Transverse colon (tissue), 4 donors: ENCODE measurements at regions not wholly inside any gene's neighbourhood (a gene's known extent, or its start where the extent isn't known, plus 50 kb on each side); places are given as distances from the start of the nearest gene placed in this dataset.

Experiments
- DNase-seq: peaks from one replicate; pipeline ENCODE4 v3.0.0-alpha.2; 2019
- H3K27ac ChIP-seq, 4 donors: fragments of 200-600 bp; sonication (generic); 2 replicates each; pipeline ENCODE4 v1.5.1; 2016 to 2018; ENCODE audit warnings: inconsistent platforms in 4 of 4
- H3K27me3 ChIP-seq: fragments of 200-600 bp; sonication (generic); 2 replicates; pipeline ENCODE4 v1.5.1; 2017; ENCODE audit warnings: inconsistent platforms
- H3K36me3 ChIP-seq, 4 donors: fragments of 200-600 bp; sonication (generic); 2 replicates each; pipeline ENCODE4 v1.5.1; 2017 to 2019; ENCODE audit warnings: inconsistent platforms in 4 of 4
- H3K4me1 ChIP-seq, 4 donors: fragments of 200-600 bp; sonication (generic); 2 replicates each; pipeline ENCODE4 v1.5.1; 2017 to 2020; ENCODE audit warnings: inconsistent platforms in 4 of 4
- H3K4me3 ChIP-seq, 4 donors: fragments of 200-600 bp; sonication (generic); 1 replicate in 1 of 4; 2 replicates in 3 of 4; pipeline versions ENCODE4 v1.5.1 to v1.6.1; 2017 to 2019; ENCODE audit warnings: inconsistent platforms in 4 of 4
- H3K9me3 ChIP-seq, 2 donors: fragments of 200-600 bp; sonication (generic); 2 replicates each; pipeline ENCODE4 v1.5.1; 2017 to 2019; ENCODE audit warnings: inconsistent platforms in 2 of 2
- CTCF ChIP-seq, 5 experiments: fragments of 200-600 bp in 3 of 5; fragments of 450-650 bp in 2 of 5; sonication (generic) in 3 of 5; IDR thresholded peaks; 1 replicate in 2 of 5; 2 replicates in 3 of 5; pipeline ENCODE4 v1.5.1; 2016 to 2017; ENCODE audit warnings: antibody characterized with exemption in 5 of 5, inconsistent platforms in 3 of 5, mild to moderate bottlenecking in 2 of 5, moderate library complexity in 1 of 5
- EP300 ChIP-seq: sonication (generic); formaldehyde crosslinking; IDR thresholded peaks from one replicate; pipeline ENCODE4 v1.6.1; 2017; ENCODE audit warnings: antibody characterized with exemption, low read depth
- POLR2A ChIP-seq: fragments of 450-650 bp; IDR thresholded peaks from one replicate; pipeline ENCODE4 v1.6.1; 2016; ENCODE audit warnings: antibody characterized with exemption, mild to moderate bottlenecking, moderate library complexity
- POLR2AphosphoS5 ChIP-seq, 3 donors: sonication (generic); formaldehyde crosslinking; IDR thresholded peaks; one replicate each; pipeline ENCODE4 v1.6.1; 2016; ENCODE audit warnings: antibody characterized with exemption in 3 of 3
- WGBS, 2 donors: methylation state at CpG; one replicate each; pipeline ENCODE4 v1.1.5; 2018; ENCODE audit warnings: low coverage in 1 of 2; 5-methylcytosine and 5-hydroxymethylcytosine counted together
- in situ Hi-C, 4 donors: fragments of 200-750 bp; cut with MboI; loops; one replicate each; pipeline versions ENCODE4 v1.15.0 to v1.15.1; 2017; ENCODE audit warnings: low sequenced_read_pairs in 3 of 4, low pct_ligation_motif_present in 1 of 4, low pct_unique_long_range_greater_than_20kb in 1 of 4
- intact Hi-C: fragments of 100-400 bp; cut with DNase I; formaldehyde crosslinking; loops from one replicate; pipeline ENCODE4 v1.15.1; 2023; ENCODE audit warnings: low total_unique reads

GRCh38 chr10:128971374-128972035 lies 495.5 kb upstream of the MGMT start:
- WGBS, 2 donors: 40 to 66% methylated on average over 2 to 11 of the region's 11 CpGs
- no peaks in the 10 kb centered on the region for H3K4me1 ChIP-seq
- no peaks in the 10 kb centered on the region for H3K9me3 ChIP-seq
- TF ChIP-seq POLR2A (no peak), CTCF (IDR thresholded peaks at IDR 0.05) (no peak), EP300 (no peak), POLR2AphosphoS5 (IDR thresholded peaks at IDR 0.05) (no peak)
- intact Hi-C loops: no loop called here
- H3K36me3 ChIP-seq: no peaks in the 10 kb centered on the region
- no peak for DNase-seq
- in situ Hi-C loops: no loop called here
- no peak overlapping the region for H3K27ac ChIP-seq
- no peak overlapping the region for H3K4me3 ChIP-seq
- no peaks in the 10 kb centered on the region for H3K27me3 ChIP-seq

DNA sequence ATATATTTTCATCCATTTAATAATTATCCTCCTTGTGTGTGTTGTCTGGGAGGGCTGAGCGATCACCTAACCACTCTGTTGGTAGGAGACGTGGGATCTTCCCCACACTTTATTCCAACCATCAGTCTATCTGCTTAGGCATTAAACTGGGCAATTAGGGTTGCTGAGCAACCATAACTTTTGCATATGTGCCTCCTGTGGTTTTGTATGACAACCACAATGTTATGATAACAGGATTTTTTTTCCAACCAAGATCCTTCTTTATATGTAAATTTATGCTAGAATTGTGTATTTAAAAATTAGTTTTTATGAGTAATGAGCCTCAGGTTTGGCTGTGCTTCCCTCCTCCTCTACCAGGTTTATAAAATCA lies 495.0 kb upstream of the MGMT start:
- DNase-seq: no peak
- H3K4me3 ChIP-seq: no peak overlapping the region
- 75 to 82% methylated on average over 2 of the region's 2 CpGs for WGBS, 2 donors
- H3K27ac ChIP-seq: no peak overlapping the region
- no peaks in the 10 kb centered on the region for H3K4me1 ChIP-seq
- in situ Hi-C loops (no loop called here), intact Hi-C loops (no loop called here)
- no peaks in the 10 kb centered on the region for H3K9me3 ChIP-seq
- TF ChIP-seq POLR2AphosphoS5 (IDR thresholded peaks at IDR 0.05): no peak
- TF ChIP-seq EP300: no peak
- TF ChIP-seq POLR2A: no peak
- no peak for TF ChIP-seq CTCF (IDR thresholded peaks at IDR 0.05)
- H3K27me3 ChIP-seq: no peaks in the 10 kb centered on the region
- no peaks in the 10 kb centered on the region for H3K36me3 ChIP-seq

DNA sequence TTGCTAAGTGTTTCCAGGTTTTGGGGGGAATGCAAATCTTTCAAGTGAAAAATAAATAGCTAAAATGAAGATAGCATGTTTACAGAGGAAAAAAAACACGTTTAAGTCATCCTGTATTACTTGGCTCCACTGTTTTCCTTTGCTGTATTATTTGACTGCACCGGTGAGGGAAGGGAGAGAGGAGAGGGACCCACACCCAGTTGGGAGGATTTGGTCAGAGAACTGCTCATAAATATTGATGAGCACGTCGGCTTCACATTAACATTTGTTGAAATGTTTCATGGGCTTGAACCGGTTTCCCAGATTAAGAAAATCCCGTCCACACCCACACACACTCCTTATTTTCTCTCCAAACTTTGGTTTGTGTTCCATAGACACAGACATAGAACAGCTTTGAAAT lies 493.8 kb upstream of the MGMT start:
- in situ Hi-C loops: no loop called here

GRCh38 chr10:128976856-128977255 lies 490.2 kb upstream of the MGMT start:
- Histone ChIP-seq H3K27ac (no peak overlapping the region), H3K9me3 (no peaks in the 10 kb centered on the region), H3K4me3 (no peak overlapping the region), H3K4me1 (no peaks in the 10 kb centered on the region), H3K27me3 (no peaks in the 10 kb centered on the region), H3K36me3 (no peaks in the 10 kb centered on the region)
- no peak for DNase-seq
- in situ Hi-C loops: no loop called here
- 71 to 73% methylated on average over 5 to 8 of the region's 8 CpGs for WGBS, 2 donors
- intact Hi-C loops: no loop called here
- no peak for TF ChIP-seq EP300
- no peak for TF ChIP-seq CTCF (IDR thresholded peaks at IDR 0.05)
- TF ChIP-seq POLR2AphosphoS5 (IDR thresholded peaks at IDR 0.05): no peak
- TF ChIP-seq POLR2A: no peak

More for the DNA sequence above, 493.8 kb upstream of the MGMT start:
- TF ChIP-seq POLR2A (no peak), CTCF (IDR thresholded peaks at IDR 0.05) (no peak), EP300 (no peak), POLR2AphosphoS5 (IDR thresholded peaks at IDR 0.05) (no peak)
- H3K36me3 ChIP-seq: no peaks in the 10 kb centered on the region
- H3K27ac ChIP-seq: no peak overlapping the region
- 60 to 70% methylated on average over 6 of the region's 6 CpGs for WGBS, 2 donors
- intact Hi-C loops: no loop called here
- H3K4me1 ChIP-seq: no peaks in the 10 kb centered on the region
- DNase-seq: no peak
- H3K9me3 ChIP-seq: no peaks in the 10 kb centered on the region
- no peak overlapping the region for H3K4me3 ChIP-seq
- no peaks in the 10 kb centered on the region for H3K27me3 ChIP-seq
